ENCODE measurements at regions not wholly inside any gene's neighbourhood (a gene's known extent, or its start where the extent isn't known, plus 50 kb on each side); places are given as distances from the start of the nearest gene placed in this dataset.
"Not testable (repeated sequence)": the region's sequence is repeated elsewhere in the genome, so short reads cannot be mapped to it uniquely, and the experiment has no call there.

DNA sequence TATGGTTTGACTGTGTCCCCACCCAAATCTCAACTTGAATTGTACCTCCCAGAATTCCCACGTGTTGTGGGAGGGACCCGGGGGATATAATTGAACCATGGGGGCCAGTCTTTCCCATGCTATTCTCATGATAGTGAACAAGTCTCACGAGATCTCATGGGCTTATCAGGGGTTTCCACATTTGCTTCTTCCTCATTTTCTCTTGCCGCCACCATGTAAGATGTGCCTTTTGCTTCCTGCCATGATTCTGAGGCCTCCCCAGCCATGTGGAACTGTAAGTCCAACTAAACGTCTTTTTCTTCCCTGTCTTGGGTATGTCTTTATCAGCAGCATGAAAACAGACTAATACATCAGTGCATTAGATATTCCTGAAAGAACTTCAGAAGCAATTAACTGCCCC is 177.7 kb upstream of the PRSS58 start:
- DNase-seq, result not testable (repeated sequence)

DNA sequence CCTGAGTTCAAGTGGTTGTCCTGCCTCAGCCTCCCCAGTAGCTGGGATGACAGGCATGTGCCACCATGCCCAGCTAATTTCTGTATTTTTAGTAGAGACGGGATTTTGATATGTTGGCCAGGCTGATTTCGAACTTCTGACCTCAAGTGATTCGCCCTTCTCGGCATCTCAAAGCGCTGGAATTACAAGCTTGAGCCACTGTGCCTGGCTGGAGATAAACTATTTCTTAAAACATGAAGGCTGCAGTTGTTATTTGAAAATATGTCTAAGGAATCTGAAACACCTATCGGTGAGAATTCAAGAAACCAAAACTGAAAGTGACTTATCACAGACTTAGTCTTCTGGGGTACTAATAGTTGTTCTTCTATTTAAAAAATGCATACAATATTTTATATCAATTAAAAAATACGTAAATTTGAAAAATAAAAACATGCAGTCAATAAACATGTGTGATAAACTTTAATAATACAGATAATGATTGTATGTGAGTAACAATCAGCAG is 176.9 kb upstream of the PRSS58 start:
- no peak for DNase-seq

DNA sequence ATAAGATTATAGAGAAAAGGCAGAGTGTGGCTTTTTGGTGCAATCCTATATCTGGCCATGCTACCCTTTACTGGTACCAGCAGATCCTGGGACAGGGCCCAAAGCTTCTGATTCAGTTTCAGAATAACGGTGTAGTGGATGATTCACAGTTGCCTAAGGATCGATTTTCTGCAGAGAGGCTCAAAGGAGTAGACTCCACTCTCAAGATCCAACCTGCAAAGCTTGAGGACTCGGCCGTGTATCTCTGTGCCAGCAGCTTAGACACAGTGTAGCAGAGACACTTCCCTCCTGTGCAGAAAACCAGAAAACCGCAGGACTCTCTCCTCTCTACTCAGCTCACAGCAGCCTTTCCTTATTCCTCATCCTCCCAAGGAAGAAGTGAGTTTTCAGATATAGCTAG is 176.3 kb upstream of the PRSS58 start:
- not testable (repeated sequence) for DNase-seq

DNA sequence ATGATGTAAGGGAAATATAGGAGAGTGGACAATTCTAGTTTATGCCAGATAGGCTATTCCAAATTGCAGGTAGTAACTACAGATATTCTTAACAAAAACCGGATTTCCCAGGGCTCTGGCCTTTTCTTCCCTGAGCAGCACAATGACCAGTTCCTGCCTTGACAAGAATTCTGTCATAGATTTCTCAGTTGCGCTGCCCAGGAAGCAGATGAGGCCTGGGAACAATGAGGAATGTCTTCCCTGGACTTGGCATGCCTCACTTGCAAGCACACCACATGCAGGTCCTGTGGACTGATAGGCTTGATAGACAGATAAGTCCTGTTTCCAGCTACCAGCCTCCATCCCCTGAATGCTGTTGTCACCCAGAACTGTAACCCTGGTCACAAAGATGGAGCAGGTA is 174.5 kb upstream of the PRSS58 start:
- no peak for DNase-seq

- no peak for DNase-seq
Measured at GRCh38 chr7:142431491-142431890, 173.6 kb upstream of the PRSS58 start.

DNA sequence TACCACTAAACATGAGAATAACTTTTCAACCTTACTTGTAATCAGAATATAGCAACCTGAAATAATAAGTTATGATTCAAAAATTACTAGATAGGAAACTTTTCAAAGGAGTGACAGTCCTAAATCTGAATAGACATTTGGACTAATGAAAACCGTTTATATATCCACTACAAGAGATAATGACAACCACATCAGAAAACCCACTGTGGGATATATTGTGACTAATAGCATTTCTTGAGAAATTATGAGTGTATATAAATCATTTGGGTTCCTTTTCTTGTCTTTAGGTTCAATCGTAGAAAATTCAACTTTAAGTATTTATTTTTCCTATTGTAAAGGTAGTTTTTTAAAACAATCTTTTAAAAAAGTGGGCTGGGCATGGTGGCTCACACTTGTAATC is 170.2 kb upstream of the PRSS58 start:
- no peak for DNase-seq

DNA sequence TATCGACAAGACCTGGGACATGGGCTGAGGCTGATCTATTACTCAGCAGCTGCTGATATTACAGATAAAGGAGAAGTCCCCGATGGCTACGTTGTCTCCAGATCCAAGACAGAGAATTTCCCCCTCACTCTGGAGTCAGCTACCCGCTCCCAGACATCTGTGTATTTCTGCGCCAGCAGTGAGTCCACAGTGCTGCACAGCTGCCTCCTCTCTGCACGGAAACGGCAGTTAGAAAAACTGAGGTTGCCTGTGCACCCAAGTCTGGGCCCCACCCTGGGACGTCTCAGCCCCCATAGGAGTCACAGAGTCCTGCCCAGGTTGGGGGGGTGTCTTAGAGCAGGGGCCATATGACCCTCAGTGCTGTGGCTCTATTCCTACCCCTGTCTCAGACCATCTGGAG is 167.4 kb upstream of the PRSS58 start:
- no peak for DNase-seq

- DNase-seq, result no peak
Measured at GRCh38 chr7:142422621-142423020, 164.8 kb upstream of the PRSS58 start.

DNA sequence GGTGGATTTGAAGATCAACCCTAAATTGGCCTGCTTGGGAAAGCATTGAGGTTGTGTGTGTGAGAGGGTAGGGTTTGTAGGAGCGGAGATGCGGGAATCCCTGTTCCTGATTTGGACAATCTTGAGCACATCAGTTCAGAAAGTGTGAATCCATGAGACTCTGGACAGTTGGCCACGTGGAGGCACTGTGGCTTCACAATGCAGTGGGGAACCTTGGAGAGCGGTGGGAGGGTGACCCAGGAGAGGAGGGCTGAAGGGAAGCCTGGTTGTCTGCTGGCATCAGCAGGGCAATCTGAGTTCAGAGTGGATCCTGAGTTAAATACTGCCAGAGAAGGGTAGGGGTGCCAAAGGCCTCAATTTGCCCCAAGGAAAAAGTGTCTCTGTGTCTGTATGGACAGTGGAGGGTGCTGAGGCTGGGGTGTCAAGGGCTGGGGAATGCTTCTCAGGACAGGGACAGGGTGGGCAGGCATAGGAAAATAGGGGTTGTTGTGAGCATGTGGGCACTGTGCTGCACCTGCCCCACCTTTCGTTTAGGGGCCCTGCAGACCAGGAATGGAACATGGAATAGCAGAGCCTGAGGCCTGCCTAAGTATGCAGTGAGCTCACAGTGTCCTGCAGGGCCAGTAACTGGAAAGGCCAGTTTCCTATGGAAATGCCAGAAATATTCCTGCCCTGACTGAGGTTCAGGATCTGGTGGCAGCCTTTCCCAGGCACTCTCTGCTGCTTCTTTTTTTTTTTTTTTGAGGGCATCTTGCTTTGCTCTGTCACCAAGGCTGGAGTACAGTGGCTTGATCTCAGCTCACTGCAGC is 162.9 kb upstream of the PRSS58 start:
- no peak for DNase-seq

- DNase-seq, result no peak
Measured at GRCh38 chr7:142418326-142418725, 160.5 kb upstream of the PRSS58 start.

- DNase-seq, result no peak
Measured at GRCh38 chr7:142414915-142415314, 157.1 kb upstream of the PRSS58 start.

- DNase-seq, result no peak
Measured at GRCh38 chr7:142414135-142414534, 156.3 kb upstream of the PRSS58 start.

- no peak for DNase-seq
Measured at GRCh38 chr7:142413280-142414000, 155.6 kb upstream of the PRSS58 start.

DNA sequence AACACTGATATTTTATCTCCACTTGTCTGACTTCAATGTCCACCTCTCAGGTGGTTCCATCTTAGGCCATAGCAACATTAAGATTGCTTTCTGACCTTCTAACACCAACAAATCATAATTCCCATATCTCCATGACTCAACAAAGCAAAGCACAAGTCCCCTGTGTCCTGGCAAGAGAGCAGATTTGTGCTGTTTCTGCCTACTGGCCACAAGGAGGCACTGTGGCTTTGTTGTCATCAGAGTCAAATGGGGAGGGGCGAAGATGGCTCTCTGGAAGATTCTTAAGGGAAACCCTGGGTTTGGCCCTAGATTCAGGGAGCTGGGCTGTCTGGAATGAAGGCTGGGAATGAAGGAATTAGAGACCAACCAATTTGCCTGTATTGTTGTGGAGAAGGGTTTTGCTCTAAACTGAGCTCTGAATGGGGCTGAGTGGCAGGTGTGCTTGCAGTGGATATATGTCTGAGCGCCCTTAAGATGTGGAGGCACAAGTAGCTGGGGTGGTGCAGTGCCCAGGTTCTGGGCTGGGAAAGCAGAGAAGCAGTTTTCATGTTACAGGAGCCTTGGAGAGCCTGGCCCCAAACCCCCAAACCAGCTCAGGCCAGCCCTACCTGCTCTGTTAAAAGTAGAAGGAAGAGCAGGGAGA is 154.8 kb upstream of the PRSS58 start:
- no peak for DNase-seq

DNA sequence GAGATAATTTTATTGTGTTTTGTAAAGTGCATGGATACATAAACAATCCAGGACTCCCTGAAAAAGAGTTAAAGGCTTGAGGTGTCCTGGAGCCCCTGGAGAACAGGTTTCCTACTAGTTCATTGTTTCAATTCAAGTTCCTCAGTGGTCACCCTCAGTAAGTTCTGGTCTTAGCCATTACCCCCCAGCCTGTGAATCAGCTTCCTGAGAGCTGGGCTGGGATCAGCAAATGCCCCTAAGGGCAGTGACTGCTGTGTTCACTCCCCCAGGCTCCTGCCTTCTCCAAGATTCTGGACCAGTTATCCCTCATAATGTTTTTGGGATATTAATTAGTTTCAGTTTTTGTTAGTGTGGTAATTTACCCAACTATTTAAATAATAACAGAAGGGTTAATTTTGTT is 151.6 kb upstream of the PRSS58 start:
- no peak for DNase-seq

GRCh38 chr7:142408794-142409193 is 150.9 kb upstream of the PRSS58 start:
- DNase-seq, result no peak

DNA sequence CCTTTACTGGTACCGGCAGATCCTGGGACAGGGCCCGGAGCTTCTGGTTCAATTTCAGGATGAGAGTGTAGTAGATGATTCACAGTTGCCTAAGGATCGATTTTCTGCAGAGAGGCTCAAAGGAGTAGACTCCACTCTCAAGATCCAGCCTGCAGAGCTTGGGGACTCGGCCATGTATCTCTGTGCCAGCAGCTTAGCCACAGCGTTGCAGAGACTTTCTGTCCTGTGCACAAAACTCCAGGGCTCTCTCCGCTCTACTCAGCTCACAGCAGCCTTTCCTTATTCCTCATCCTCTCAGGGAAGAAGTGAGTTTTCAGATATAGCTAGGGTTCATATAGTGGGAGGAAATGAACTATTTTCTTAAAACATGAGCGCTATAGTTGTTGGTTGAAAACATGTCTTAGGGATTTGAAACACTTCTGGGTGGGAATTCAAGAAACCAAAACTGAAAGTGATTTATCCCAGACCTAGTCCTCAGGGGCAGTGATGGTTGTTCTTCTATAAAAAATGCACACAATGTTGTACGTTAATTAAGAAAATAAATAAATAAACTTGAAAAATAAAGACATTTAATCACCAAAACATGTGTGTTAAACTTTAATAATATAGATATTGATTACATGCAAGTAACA is 150.2 kb upstream of the PRSS58 start:
- DNase-seq, result no peak

- no peak for DNase-seq
Measured at GRCh38 chr7:142405122-142405765, 147.4 kb upstream of the PRSS58 start.

GRCh38 chr7:142401951-142402350 is 144.1 kb upstream of the PRSS58 start:
- DNase-seq, result no peak

DNA sequence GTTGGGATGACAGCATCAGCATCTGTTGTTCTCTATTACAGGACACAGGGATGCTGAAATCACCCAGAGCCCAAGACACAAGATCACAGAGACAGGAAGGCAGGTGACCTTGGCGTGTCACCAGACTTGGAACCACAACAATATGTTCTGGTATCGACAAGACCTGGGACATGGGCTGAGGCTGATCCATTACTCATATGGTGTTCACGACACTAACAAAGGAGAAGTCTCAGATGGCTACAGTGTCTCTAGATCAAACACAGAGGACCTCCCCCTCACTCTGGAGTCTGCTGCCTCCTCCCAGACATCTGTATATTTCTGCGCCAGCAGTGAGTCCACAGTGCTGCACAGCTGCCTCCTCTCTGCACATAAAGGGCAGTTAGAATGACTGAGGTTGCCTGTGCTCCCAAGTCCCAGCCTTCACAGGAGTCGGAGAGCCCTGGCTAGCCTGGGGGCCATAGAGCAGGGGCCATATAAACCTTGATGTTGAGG is 142.2 kb upstream of the PRSS58 start:
- no peak for DNase-seq

DNA sequence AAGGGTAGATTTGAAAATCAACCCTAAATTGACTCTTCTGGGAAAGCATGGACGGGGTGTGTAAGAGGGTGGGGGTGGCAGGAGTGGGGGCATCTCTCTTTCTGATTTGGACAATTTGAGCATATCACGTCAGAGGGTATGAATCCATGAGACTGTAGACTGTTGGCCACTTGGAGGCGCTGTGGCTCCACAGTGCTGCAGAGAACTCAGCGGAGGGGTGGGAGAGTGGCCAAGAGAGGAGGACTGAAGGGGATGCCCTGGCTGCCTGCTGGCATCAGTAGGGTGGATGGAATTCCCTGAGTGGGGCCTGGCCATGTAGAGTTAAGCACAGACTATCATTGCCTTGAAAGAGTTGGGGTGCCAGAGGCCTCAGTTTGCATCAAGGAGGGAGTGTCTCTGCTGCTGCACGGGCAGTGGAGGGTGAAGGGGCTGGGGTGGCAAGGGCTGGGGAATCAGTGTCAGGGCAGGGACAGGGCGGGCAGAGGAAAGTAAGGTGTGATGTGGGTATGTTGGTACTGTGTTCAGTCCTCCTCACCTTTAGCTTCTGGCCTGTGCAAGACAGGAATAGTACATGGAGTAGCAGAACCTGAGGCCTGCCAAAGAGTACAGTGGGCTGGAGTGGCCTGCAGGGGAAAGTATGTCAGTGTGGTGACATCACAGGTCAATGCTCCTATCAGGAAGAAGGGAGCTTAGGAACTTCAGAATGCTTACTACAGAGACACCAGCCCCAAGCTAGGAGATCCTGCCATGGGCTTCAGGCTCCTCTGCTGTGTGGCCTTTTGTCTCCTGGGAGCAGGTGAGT is 133.5 kb upstream of the PRSS58 start:
- DNase-seq, result no peak

DNA sequence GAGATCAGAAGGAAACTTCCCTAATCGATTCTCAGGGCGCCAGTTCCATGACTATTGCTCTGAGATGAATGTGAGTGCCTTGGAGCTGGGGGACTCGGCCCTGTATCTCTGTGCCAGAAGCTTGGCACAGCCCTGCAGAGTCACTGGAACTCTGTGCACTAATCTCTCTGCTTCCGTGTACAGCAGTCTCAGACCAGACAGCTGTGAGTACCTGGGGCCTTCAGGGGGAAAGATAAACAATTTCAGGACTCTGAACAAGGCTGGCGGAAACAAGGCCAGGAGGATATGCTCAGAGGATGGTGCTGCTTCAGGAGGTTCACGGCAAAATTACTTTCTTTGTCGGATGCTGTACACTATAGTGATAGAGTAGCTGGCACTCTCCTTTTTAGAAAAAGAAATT is 131.7 kb upstream of the PRSS58 start:
- no peak for DNase-seq

Measured in NK-92 treated with Interleukin-12 subunit alpha and Interleukin-12 subunit beta, amount 100 ng/mL, for 24 hours (cell line).